ENCODE measurements at regions not wholly inside any gene's neighbourhood (a gene's known extent, or its start where the extent isn't known, plus 50 kb on each side); places are given as distances from the start of the nearest gene placed in this dataset.

DNA sequence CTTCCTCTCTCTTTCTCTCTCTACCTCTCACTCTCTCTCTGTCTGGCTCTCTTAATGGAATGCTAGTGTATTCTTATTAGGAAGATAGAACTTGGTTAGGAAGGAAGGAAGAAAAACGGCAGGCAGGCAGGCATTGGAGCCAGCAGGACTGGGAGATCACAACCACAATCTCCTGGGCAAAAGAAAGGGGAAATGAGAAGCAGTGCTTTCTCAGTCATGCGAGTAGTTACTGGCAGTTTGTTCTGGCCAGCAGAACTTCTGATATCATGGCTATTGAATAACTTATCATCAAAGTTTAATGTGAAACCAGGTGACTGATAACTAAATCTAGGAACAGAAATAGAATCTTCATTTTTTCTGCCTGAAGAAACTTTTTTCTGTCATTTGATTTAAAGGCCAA lies 60.9 kb upstream of the PAGE1 start:
- intact Hi-C loops (cut with micrococcal nuclease) (no loop called here), in situ Hi-C loops (cut with MboI; ENCODE audit: low sequenced_read_pairs) (no loop called here), dilution Hi-C loops (cut with HindIII; ENCODE audit: low sequenced_read_pairs, unreplicated experiment) (no loop called here)
- H2BK5ac ChIP-seq (ENCODE audit: low read depth, low read length, poor library complexity, severe bottlenecking), result no peak overlapping the region
- H3K9me3 ChIP-seq (ENCODE audit: control insufficient read depth, insufficient read depth, low read length), result no peaks in the 10 kb centered on the region
- H2BK15ac ChIP-seq (ENCODE audit: low read depth, low read length), result no peak overlapping the region
- H4K20me1 ChIP-seq (ENCODE audit: insufficient read depth, low read length), result no peaks in the 10 kb centered on the region
- DNase-seq (no peak), ATAC-seq (ENCODE audit: low read depth) (no peak)
- no peak overlapping the region for H2BK20ac ChIP-seq (ENCODE audit: low read depth, low read length)
- no peak overlapping the region for H3K27ac ChIP-seq (ENCODE audit: insufficient read depth, low read length)
- H3K27me3 ChIP-seq (ENCODE audit: control insufficient read depth, insufficient read depth, low read length), result peaks cover 12% of the 10 kb centered on the region
- no peak overlapping the region for H3K23ac ChIP-seq (ENCODE audit: low read depth, low read length)
- H3K36me3 ChIP-seq (ENCODE audit: control insufficient read depth, insufficient read depth, low read length), result no peaks in the 10 kb centered on the region
- no peak overlapping the region for H3K4me2 ChIP-seq (ENCODE audit: low read depth, low read length)
- ChIA-PET CTCF (no interaction called here), POLR2A (ENCODE audit: unreplicated experiment) (no interaction called here)
- H3K4ac ChIP-seq (ENCODE audit: low read depth, low read length), result no peak overlapping the region
- H3K79me1 ChIP-seq (ENCODE audit: low read depth in 1 of 2, low read length in 2 of 2), result no peaks in the 10 kb centered on the region
- WGBS, 2 experiments (ENCODE audit: extremely low coverage in 2 of 2, insufficient read length in 1 of 2), result 20% methylated on average over 1 of the region's 2 CpGs; no CpG with 5 or more reads in 1 of the 2 experiments
- BruUV-seq (replicated peaks), result no TSS peak
- no peak overlapping the region for H2AK9ac ChIP-seq (replicated peaks; ENCODE audit: low read depth, low read length, poor library complexity)
- H4K5ac ChIP-seq (ENCODE audit: low read depth, low read length), result no peak overlapping the region
- H2AFZ ChIP-seq (replicated peaks; ENCODE audit: low read length, poor library complexity), result no peak overlapping the region
- H2AK5ac ChIP-seq (ENCODE audit: low read depth, low read length), result no peak overlapping the region
- H3K18ac ChIP-seq (ENCODE audit: low read depth, low read length), result no peak overlapping the region
- no peaks in the 10 kb centered on the region for H3K4me1 ChIP-seq (ENCODE audit: control insufficient read depth, insufficient read depth, low read length)
- H4K91ac ChIP-seq (ENCODE audit: insufficient read depth, low read depth, low read length), result no peak overlapping the region
- TF ChIP-seq MAZ (IDR thresholded peaks at IDR 0.05; ENCODE audit: borderline replicate concordance, low read depth, low read length) (no peak), RAD21 (IDR thresholded peaks at IDR 0.05; ENCODE audit: low read length) (no peak), RCOR1 (IDR thresholded peaks at IDR 0.05; ENCODE audit: insufficient replicate concordance, low read length) (no peak), CEBPB (IDR thresholded peaks at IDR 0.05; ENCODE audit: low read depth, low read length) (no peak), BHLHE40 (IDR thresholded peaks at IDR 0.05; ENCODE audit: low read depth, low read length) (no peak)
- TF ChIP-seq, protein P1, sequence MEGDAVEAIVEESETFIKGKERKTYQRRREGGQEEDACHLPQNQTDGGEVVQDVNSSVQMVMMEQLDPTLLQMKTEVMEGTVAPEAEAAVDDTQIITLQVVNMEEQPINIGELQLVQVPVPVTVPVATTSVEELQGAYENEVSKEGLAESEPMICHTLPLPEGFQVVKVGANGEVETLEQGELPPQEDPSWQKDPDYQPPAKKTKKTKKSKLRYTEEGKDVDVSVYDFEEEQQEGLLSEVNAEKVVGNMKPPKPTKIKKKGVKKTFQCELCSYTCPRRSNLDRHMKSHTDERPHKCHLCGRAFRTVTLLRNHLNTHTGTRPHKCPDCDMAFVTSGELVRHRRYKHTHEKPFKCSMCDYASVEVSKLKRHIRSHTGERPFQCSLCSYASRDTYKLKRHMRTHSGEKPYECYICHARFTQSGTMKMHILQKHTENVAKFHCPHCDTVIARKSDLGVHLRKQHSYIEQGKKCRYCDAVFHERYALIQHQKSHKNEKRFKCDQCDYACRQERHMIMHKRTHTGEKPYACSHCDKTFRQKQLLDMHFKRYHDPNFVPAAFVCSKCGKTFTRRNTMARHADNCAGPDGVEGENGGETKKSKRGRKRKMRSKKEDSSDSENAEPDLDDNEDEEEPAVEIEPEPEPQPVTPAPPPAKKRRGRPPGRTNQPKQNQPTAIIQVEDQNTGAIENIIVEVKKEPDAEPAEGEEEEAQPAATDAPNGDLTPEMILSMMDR (conservative IDR thresholded peaks at IDR 0.05; ENCODE audit: low read depth, low read length), result no peak
- no peak overlapping the region for H2BK120ac ChIP-seq (ENCODE audit: low read depth, low read length)
- no peak overlapping the region for H3K9ac ChIP-seq (ENCODE audit: low read depth, low read length)
- no peak overlapping the region for H3K4me3 ChIP-seq (ENCODE audit: insufficient read depth, low read depth, low read length)
- H3K9me1 ChIP-seq (ENCODE audit: insufficient read depth, low read length), result no peaks in the 10 kb centered on the region
- no peak overlapping the region for H3K56ac ChIP-seq (ENCODE audit: extremely low read depth, insufficient read depth, low read length)
- no peak overlapping the region for H4K8ac ChIP-seq (ENCODE audit: low read depth in 2 of 2, low read length in 2 of 2)
- H3K14ac ChIP-seq (replicated peaks; ENCODE audit: low read depth, low read length), result no peak overlapping the region
